GM21447 (cell line): ENCODE measurements at regions not wholly inside any gene's neighbourhood (a gene's known extent, or its start where the extent isn't known, plus 50 kb on each side); places are given as distances from the start of the nearest gene placed in this dataset.

ENCODE experiments used
- ATAC-seq: cut with Tn5 transposase; IDR thresholded peaks from one replicate; pipeline ENCODE4 v1.9.1; 2021; ENCODE audit not compliant: unreplicated experiment

GRCh38 chr13:110965038-110965754 is 50.3 kb upstream of the ANKRD10 start:
- peak; percentile 97 for ATAC-seq
